SK-N-SH (cell line): ENCODE measurements at regions not wholly inside any gene's neighbourhood (a gene's known extent, or its start where the extent isn't known, plus 50 kb on each side); places are given as distances from the start of the nearest gene placed in this dataset.

Source experiments
- CTCF ChIA-PET: fragments of 300-600, 350-600 bp; formaldehyde crosslinking; extraction: SDS; loops from one replicate; lab custom pipeline; 2021; lab: Yijun Ruan, JAX
- POLR2A ChIA-PET: fragments of 350-600 bp; sonication (Branson Sonifier 250); formaldehyde crosslinking; extraction: SDS; loops from one replicate; lab custom pipeline; 2020; ENCODE audit warnings: antibody characterized with exemption, inconsistent platforms; lab: Yijun Ruan, JAX
- DNase-seq: peaks from one replicate; pipeline ENCODE4 v3.0.0; 2012
- H2AFZ ChIP-seq: fragments of 200-600 bp; sonication (generic); 2 replicates; pipeline ENCODE4 v1.8.1; 2016; ENCODE audit warnings: antibody characterized with exemption, mild to moderate bottlenecking, low read depth
- H3F3A ChIP-seq: fragments of 200-600 bp; sonication (generic); replicated peaks from 2 replicates; pipeline ENCODE3; 2016; ENCODE audit warnings: antibody characterized with exemption, mild to moderate bottlenecking; ENCODE audit not compliant: insufficient read depth
- H3K27ac ChIP-seq, 2 experiments: fragments of 200-500 bp in 1 of 2; fragments of 200-600 bp in 1 of 2; sonication (Bioruptor generic) in 1 of 2; sonication (generic), shearing (Covaris generic) in 1 of 2; 2 replicates each; pipeline versions ENCODE4 v1.5.1 to v1.6.1; 2014 to 2016; ENCODE audit warnings: low read depth in 2 of 2, inconsistent platforms in 1 of 2, low read length in 1 of 2, mild to moderate bottlenecking in 1 of 2, mixed read lengths in 1 of 2
- H3K27me3 ChIP-seq: fragments of 200-600 bp; sonication (generic), shearing (Covaris generic); 2 replicates; pipeline ENCODE4 v1.6.1; 2016; ENCODE audit warnings: mixed run types; ENCODE audit not compliant: insufficient read depth
- H3K36me3 ChIP-seq, 2 experiments: fragments of 200-500 bp in 1 of 2; fragments of 200-600 bp in 1 of 2; sonication (Bioruptor generic) in 1 of 2; sonication (generic) in 1 of 2; replicated peaks in 1 of 2; 2 replicates each; pipeline versions ENCODE3 to v1.5.1; 2014 to 2016; ENCODE audit warnings: low read length in 1 of 2, mild to moderate bottlenecking in 1 of 2; ENCODE audit not compliant: insufficient read depth in 2 of 2, control insufficient read depth in 1 of 2
- H3K4me1 ChIP-seq, 2 experiments: fragments of 200-500 bp in 1 of 2; fragments of 200-600 bp in 1 of 2; sonication (Bioruptor generic) in 1 of 2; sonication (generic), shearing (Covaris generic) in 1 of 2; 2 replicates each; pipeline versions ENCODE4 v1.5.1 to v1.6.1; 2014 to 2016; ENCODE audit warnings: low read depth in 1 of 2, low read length in 1 of 2, mixed run types in 1 of 2; ENCODE audit not compliant: insufficient read depth in 2 of 2, control insufficient read depth in 1 of 2
- H3K4me2 ChIP-seq: fragments of 200-600 bp; sonication (generic), shearing (Covaris generic); 2 replicates; pipeline ENCODE4 v1.6.1; 2017; ENCODE audit warnings: mixed run types
- H3K4me3 ChIP-seq, 2 experiments: fragments of 200-500 bp in 1 of 2; fragments of 200-600 bp in 1 of 2; sonication (Bioruptor generic) in 1 of 2; sonication (generic), shearing (Covaris generic) in 1 of 2; 2 replicates each; pipeline versions ENCODE4 v1.5.1 to v1.8.1; 2014 to 2016; ENCODE audit warnings: low read depth in 2 of 2, inconsistent platforms in 1 of 2, low read length in 1 of 2, mild to moderate bottlenecking in 1 of 2, mixed read lengths in 1 of 2, moderate library complexity in 1 of 2
- H3K79me2 ChIP-seq: fragments of 200-600 bp; sonication (generic); 2 replicates; pipeline ENCODE4 v1.8.1; 2017; ENCODE audit warnings: mild to moderate bottlenecking; ENCODE audit not compliant: insufficient read depth
- H3K9ac ChIP-seq: fragments of 200-600 bp; sonication (generic); 2 replicates; pipeline ENCODE4 v1.6.1; 2017; ENCODE audit warnings: mixed run types
- H3K9me2 ChIP-seq: fragments of 200-600 bp; sonication (generic); 2 replicates; pipeline ENCODE4 v1.6.1; 2017; ENCODE audit warnings: mixed run types
- H3K9me3 ChIP-seq: fragments of 200-600 bp; sonication (generic); 2 replicates; pipeline ENCODE4 v1.6.1; 2017; ENCODE audit warnings: mixed run types, mild to moderate bottlenecking, moderate library complexity
- H4K20me1 ChIP-seq: fragments of 200-600 bp; sonication (generic); 2 replicates; pipeline ENCODE4 v1.6.1; 2017; ENCODE audit warnings: mild to moderate bottlenecking, mixed run types; ENCODE audit not compliant: insufficient read depth
- CTCF ChIP-seq: fragments of 200-600 bp; sonication (generic); IDR thresholded peaks from 2 replicates; pipeline ENCODE4 v1.6.1; 2017; ENCODE audit warnings: antibody characterized with exemption, mild to moderate bottlenecking, moderate library complexity
- ELF1 ChIP-seq: IDR thresholded peaks from 2 replicates; pipeline ENCODE4 v1.4.0; 2012
- EP300 ChIP-seq, 2 experiments: IDR thresholded peaks; 2 replicates each; pipeline versions ENCODE4 v1.4.0 to v1.6.1; 2012; ENCODE audit warnings: borderline replicate concordance in 1 of 2, low read depth in 1 of 2, low read length in 1 of 2
- EZH2phosphoT487 ChIP-seq: fragments of 200-600 bp; sonication (generic); IDR thresholded peaks from 2 replicates; pipeline ENCODE4 v1.6.1; 2017; ENCODE audit warnings: low read depth, mixed run types, mild to moderate bottlenecking, antibody characterized with exemption, moderate library complexity, borderline replicate concordance
- FOSL2 ChIP-seq: IDR thresholded peaks from 2 replicates; pipeline ENCODE4 v1.4.0; 2012; ENCODE audit warnings: low read depth, mild to moderate bottlenecking, moderate library complexity, borderline replicate concordance
- FOXJ3 ChIP-seq: sonication (generic); formaldehyde crosslinking; IDR thresholded peaks from 2 replicates; pipeline ENCODE4 v1.5.1; 2020; ENCODE audit warnings: mild to moderate bottlenecking, missing genetic modification reagents
- FOXM1 ChIP-seq: IDR thresholded peaks from 2 replicates; pipeline ENCODE4 v1.4.0; 2012; ENCODE audit warnings: low read depth, mild to moderate bottlenecking
- GABPA ChIP-seq: IDR thresholded peaks from 2 replicates; pipeline ENCODE4 v1.4.0; 2012; ENCODE audit warnings: low read depth, mild to moderate bottlenecking
- GATA2 ChIP-seq: sonication (generic); formaldehyde crosslinking; IDR thresholded peaks from 2 replicates; pipeline ENCODE4 v1.5.0; 2020; ENCODE audit warnings: mild to moderate bottlenecking, missing genetic modification reagents
- MAX ChIP-seq: IDR thresholded peaks from 2 replicates; pipeline ENCODE4 v1.4.0; 2012; ENCODE audit warnings: low read depth
- MEF2A ChIP-seq: IDR thresholded peaks from 2 replicates; pipeline ENCODE4 v1.4.0; 2012; ENCODE audit warnings: low read depth, borderline replicate concordance
- NFIC ChIP-seq: IDR thresholded peaks from 2 replicates; pipeline ENCODE4 v1.4.0; 2012; ENCODE audit warnings: borderline replicate concordance
- POLR2AphosphoS5 ChIP-seq: IDR thresholded peaks from 2 replicates; pipeline ENCODE4 v1.6.1; 2012; ENCODE audit warnings: low read depth, low read length
- REST ChIP-seq: IDR thresholded peaks from 2 replicates; pipeline ENCODE4 v1.6.1; 2012; ENCODE audit warnings: mild to moderate bottlenecking, low read depth, low read length, moderate library complexity
- RFX5 ChIP-seq: IDR thresholded peaks from 2 replicates; pipeline ENCODE4 v1.6.1; 2012; ENCODE audit warnings: mild to moderate bottlenecking, improper control_type of control experiment, low read length
- SIN3A ChIP-seq: IDR thresholded peaks from 2 replicates; pipeline ENCODE4 v1.6.1; 2012; ENCODE audit warnings: low read depth, mild to moderate bottlenecking, low read length, moderate library complexity, borderline replicate concordance
- TAF1 ChIP-seq: IDR thresholded peaks from 2 replicates; pipeline ENCODE4 v1.6.1; 2012; ENCODE audit warnings: low read depth, mild to moderate bottlenecking, low read length, moderate library complexity, borderline replicate concordance
- TCF12 ChIP-seq: IDR thresholded peaks from 2 replicates; pipeline ENCODE4 v1.4.0; 2012
- TEAD4 ChIP-seq: IDR thresholded peaks from 2 replicates; pipeline ENCODE4 v1.4.0; 2012; ENCODE audit warnings: mild to moderate bottlenecking, borderline replicate concordance; ENCODE audit not compliant: insufficient read depth
- YY1 ChIP-seq: IDR thresholded peaks from 2 replicates; pipeline ENCODE4 v1.4.0; 2012; ENCODE audit warnings: low read depth, mild to moderate bottlenecking
- WGBS: methylation state at CpG from one replicate; pipeline ENCODE4 v1.1.6; 2017; ENCODE audit warnings: low lambda C conversion rate; 5-methylcytosine and 5-hydroxymethylcytosine counted together

- no peak overlapping the region for H3K4me3 ChIP-seq
- TF ChIP-seq FOXJ3 (CRISPR knock-in tag), result no peak
- no peak for TF ChIP-seq GABPA
- no peaks in the 10 kb centered on the region for H3F3A ChIP-seq
- H3K4me1 ChIP-seq, result peaks cover 0 to 12% of the 10 kb centered on the region in 2 experiments; a peak in 1 of 4 replicates
- H3K27ac ChIP-seq, result no peak overlapping the region
- CTCF ChIA-PET, result interaction anchor here (0.8 kb wide), 1 partner anchor 123 kb away, joined by 3 read pairs; no protein-coding TSS in a partner anchor
- no peaks in the 10 kb centered on the region for H4K20me1 ChIP-seq
- H2AFZ ChIP-seq, result no peak overlapping the region
- H3K4me2 ChIP-seq, result no peak overlapping the region
- H3K79me2 ChIP-seq, result 0 out of 2 replicates have a peak, but pooled peaks cover 4% of the 10 kb centered on the region
- POLR2A ChIA-PET, result no interaction called here
- no peak overlapping the region for H3K9ac ChIP-seq
- no peaks in the 10 kb centered on the region for H3K9me3 ChIP-seq
- no peak for DNase-seq
- H3K27me3 ChIP-seq, result no peaks in the 10 kb centered on the region
- H3K9me2 ChIP-seq, result no peaks in the 10 kb centered on the region
- WGBS, result 95% methylated on average over 5 of the region's 5 CpGs
- H3K36me3 ChIP-seq, result no peaks in the 10 kb centered on the region
Observed at GRCh38 chr13:99053636-99054233, 75.9 kb upstream of the DOCK9 start.

GRCh38 chr13:99055281-99055680 is 77.4 kb upstream of the DOCK9 start:
- no peak overlapping the region for H3K9ac ChIP-seq
- 98% methylated on average over 10 of the region's 10 CpGs for WGBS
- H3K9me2 ChIP-seq, result no peaks in the 10 kb centered on the region
- TF ChIP-seq ELF1 (no peak), CTCF (no peak), REST (no peak), GABPA (no peak), TEAD4 (no peak), EP300 (IDR thresholded peaks at IDR 0.05; ENCODE audit: borderline replicate concordance in 1 of 2, low read depth in 1 of 2, low read length in 1 of 2) (no peak), SIN3A (no peak), MEF2A (no peak), RFX5 (no peak), NFIC (no peak), YY1 (no peak), MAX (no peak), EZH2phosphoT487 (no peak), FOXM1 (no peak), GATA2 (CRISPR knock-in tag) (no peak), TCF12 (no peak), FOXJ3 (CRISPR knock-in tag) (no peak), TAF1 (no peak), FOSL2 (no peak), POLR2AphosphoS5 (no peak)
- no peak for DNase-seq
- no peaks in the 10 kb centered on the region for H3F3A ChIP-seq
- H3K27me3 ChIP-seq, result no peaks in the 10 kb centered on the region
- H2AFZ ChIP-seq, result no peak overlapping the region
- CTCF ChIA-PET, result no interaction called here
- POLR2A ChIA-PET, result no interaction called here
- no peaks in the 10 kb centered on the region for H3K79me2 ChIP-seq
- H3K4me2 ChIP-seq, result no peak overlapping the region
- H3K4me3 ChIP-seq, result no peak overlapping the region
- H3K4me1 ChIP-seq, result peaks cover 0 to 12% of the 10 kb centered on the region in 2 experiments; a peak in 1 of 4 replicates
- no peaks in the 10 kb centered on the region for H3K36me3 ChIP-seq
- H4K20me1 ChIP-seq, result no peaks in the 10 kb centered on the region
- no peaks in the 10 kb centered on the region for H3K9me3 ChIP-seq
- no peak overlapping the region for H3K27ac ChIP-seq
